ENCODE measurements at regions not wholly inside any gene's neighbourhood (a gene's known extent, or its start where the extent isn't known, plus 50 kb on each side); places are given as distances from the start of the nearest gene placed in this dataset.
A peak's percentile ranks its signal among the peaks of the same experiment; 100 is the strongest.
"Not testable (repeated sequence)": the region's sequence is repeated elsewhere in the genome, so short reads cannot be mapped to it uniquely, and the experiment has no call there.

DNA sequence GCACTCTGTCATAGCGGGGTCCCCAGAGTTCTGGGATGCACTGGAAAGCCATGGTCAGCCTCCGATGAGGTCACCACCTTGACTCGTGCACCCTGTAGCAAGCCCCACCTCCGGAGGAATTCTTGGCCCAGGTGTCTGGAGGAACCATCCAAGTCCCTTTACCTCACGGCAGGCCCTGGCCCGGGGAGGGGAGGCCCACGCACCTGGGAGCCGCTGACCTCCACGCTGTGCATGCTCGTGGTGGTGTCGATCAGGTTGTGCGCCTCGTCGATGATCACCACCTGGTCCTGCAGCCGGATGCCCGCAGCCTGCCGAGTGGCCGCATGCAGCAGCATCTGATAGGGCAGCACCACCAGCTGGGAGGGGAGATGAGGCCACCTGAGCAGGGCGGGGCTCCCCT is 177.3 kb downstream of the KLRB1 start:
- in situ Hi-C loops (cut with MboI; ENCODE audit: low sequenced_read_pairs, unreplicated experiment); DNase-seq (ENCODE audit: low spot score): not testable (repeated sequence)

DNA sequence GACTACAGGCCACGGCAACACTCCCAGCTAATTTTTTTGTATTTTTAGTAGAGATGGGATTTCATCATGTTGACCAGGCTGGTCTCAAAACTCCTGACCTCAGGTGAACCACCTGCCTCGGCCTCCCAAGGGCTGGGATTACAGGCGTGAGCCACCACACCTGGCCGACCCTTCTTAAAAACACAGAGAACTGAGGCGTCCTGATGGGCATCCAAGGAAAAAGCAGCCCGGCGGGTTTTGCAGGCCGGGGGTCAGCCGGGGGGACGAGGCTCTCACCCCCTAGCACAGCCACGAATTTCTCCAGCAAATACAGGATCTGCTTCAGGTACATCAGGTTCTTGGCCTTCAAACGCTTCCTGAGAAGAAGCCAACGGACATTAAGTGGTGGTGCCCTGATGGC is 178.9 kb downstream of the KLRB1 start:
- in situ Hi-C loops (cut with MboI; ENCODE audit: low sequenced_read_pairs, unreplicated experiment); DNase-seq (ENCODE audit: low spot score): not testable (repeated sequence)

DNA sequence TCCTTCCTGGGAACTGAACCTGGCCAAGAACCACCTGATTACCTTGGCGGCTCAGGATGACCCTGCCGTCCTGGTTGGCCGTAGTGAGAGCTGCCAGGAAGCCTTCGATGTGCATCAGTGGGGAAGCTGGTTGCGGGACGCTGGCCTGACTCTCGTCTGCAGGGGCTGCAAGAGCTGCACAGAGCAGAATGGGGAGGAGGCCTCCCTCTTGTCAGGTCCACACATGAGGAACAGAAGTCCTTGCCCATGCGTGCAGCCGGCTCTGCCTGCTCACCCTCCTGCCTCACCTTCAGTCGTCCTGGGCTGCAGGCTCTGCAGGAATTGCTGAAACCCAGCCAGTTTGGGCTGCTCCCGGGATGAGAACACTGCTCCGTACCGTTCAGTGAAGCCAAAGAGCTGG is 182.3 kb downstream of the KLRB1 start:
- DNase-seq (ENCODE audit: low spot score); in situ Hi-C loops (cut with MboI; ENCODE audit: low sequenced_read_pairs, unreplicated experiment): not testable (repeated sequence)

DNA sequence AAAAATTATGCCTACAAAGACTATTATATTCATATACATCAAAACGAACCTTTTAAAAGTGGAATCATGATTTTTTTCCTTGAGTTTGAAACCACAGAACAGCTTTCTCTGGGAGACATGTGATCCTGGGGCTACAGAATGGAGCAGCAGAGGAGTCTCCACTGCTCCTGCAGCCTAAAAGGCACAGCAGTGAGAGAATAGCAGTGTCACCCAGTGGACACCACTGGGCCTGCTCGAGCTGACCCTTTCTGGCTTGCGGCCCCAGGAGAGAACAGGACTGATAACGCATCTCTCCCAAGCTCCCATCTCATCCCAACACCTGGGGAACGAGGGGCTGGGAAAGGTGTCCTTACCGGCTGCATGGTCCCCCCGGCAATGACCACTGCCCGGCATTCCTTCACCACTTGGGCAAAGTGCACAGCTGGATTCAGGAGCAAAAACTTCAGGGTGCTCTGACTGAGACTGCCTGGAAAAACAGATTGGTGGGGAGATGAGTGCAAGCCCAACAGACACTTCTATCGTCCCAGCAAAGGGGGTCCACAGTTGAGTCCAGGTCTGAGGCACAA is 183.5 kb downstream of the KLRB1 start:
- in situ Hi-C loops (cut with MboI; ENCODE audit: low sequenced_read_pairs, unreplicated experiment); DNase-seq (ENCODE audit: low spot score): not testable (repeated sequence)

DNA sequence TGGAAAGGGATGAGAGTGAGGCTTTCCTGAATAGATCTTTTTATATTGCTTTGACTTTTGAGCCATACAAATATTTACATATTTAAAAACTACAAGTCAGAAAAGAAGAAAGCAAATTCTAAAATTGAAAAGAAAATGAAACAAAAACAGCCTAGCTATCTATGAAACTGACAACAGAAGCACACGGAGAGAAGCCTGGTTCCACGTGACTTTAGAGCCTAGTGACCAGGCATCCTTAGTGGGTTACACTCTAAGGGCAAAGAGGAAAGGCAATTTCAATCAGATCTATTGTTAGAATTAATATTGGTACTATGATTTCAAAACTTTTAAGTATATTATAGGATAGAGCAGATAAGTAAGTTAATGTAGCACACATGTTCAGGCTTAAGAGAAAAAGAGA is 185.0 kb downstream of the KLRB1 start:
- DNase-seq (ENCODE audit: low spot score); in situ Hi-C loops (cut with MboI; ENCODE audit: low sequenced_read_pairs, unreplicated experiment): not testable (repeated sequence)

DNA sequence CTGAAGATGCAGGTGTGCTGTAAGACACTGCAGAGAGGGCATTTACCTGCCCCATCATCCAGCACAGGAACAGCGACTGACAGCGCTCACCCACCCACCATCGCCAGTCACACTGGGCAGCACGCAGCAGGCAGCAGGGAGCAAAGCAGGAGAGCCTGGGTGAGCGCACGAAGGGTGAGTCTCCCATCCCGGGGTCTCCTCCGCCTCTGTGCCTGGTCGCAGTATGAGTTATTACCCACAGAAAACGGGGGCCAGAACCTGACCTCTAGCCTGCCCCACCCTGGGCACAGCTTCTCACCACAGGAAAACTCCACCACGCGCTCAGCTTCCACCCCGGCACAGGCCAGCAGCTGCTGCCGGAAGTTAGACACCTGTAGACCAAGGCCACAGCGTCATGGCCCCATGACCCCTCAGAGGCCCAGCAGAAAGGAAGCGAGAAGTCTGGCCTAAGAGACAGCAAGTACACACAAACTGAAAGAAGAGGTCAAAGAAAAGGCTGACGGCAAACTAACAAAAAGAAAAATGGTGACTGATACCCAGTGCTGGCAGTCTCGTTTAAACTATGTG is 186.1 kb downstream of the KLRB1 start:
- DNase-seq (ENCODE audit: low spot score); in situ Hi-C loops (cut with MboI; ENCODE audit: low sequenced_read_pairs, unreplicated experiment): not testable (repeated sequence)

DNA sequence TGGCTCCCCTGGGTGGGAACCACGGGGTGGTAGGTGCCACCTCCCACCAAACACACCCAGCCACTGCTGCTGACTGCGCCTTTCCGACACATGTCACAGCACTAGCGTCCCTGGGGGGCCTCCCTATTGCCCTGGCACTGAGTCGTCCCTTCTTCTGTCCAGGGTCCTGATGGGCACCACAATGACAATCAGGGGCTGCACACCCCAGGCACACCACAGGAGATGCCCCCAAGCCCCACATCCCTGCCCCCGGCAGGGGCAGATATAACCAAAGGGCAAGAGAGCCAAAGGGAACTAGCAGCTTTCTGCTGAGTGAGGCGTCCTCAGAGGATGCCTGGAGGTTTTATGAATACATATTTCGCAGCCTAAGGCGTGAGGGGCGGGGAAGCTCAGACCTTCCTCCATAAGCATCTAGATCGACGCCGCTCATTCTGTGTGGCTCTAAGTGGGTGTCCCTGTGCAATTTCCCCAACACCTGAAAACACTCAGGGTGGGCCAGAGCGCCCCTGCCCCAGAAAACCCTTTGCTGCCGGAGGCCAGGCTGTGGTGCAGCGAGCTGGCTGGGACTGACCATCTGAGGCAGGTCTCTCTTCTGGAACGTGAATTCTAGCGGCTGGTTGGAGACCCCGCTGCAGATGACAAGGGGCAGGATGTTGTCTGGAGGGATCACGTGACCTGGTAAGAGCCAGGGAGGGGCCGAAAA is 186.7 kb downstream of the KLRB1 start:
- DNase-seq (ENCODE audit: low spot score); in situ Hi-C loops (cut with MboI; ENCODE audit: low sequenced_read_pairs, unreplicated experiment): not testable (repeated sequence)

DNA sequence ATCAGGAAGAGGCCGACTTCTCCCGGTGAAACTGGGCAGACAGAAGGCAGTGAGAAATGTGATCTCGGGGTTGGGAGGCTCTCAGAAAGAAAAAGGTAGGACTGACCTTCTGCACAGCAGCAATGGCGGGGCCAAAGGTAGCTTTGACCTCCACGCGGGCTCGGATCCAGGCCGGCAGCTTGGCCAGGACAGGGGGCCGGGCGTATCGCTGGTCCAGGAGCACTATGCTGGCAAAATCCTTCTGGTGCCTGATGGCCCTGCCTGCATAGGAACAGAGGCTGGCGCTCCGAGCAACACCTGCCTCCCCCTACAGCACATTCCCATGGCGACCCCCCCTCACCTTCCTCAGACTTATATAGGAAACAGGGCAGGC is 189.1 kb downstream of the KLRB1 start:
- in situ Hi-C loops (cut with MboI; ENCODE audit: low sequenced_read_pairs, unreplicated experiment); DNase-seq (ENCODE audit: low spot score): not testable (repeated sequence)

DNA sequence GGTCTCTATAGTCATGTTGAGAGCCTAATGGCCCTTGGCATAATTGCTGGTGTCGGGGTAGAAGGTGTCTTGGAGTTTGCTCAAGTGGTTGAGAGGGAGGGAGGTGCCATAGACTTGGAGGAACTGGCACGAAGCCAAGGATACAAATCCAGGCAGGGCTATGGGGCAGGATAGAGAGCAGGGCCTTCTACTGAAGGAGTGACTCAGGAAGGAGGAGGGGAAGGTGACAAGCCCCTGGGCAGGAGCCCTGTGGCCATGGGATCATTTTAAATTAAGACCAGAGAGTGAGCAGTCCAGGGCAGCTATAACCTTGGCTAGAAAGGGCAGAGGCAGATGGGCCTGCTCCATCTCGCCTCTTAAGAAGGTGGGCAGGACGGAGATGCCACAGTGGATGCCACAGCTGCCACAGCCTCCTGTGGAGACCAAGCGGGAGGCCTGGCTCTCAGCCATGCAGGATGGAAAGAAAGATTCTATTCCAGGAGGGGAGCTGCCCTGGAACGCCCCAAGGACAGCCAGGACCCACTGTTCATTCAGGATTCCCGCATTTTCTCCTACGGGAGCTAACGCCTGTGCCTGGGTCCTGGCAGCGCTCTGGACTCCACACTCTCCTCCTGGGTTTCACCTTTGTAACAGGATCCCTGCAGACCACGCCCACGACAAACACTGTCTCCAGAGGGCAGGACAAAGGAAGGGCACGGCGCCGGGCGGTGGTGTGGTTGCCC is 189.6 kb downstream of the KLRB1 start:
- DNase-seq (ENCODE audit: low spot score); in situ Hi-C loops (cut with MboI; ENCODE audit: low sequenced_read_pairs, unreplicated experiment): not testable (repeated sequence)

DNA sequence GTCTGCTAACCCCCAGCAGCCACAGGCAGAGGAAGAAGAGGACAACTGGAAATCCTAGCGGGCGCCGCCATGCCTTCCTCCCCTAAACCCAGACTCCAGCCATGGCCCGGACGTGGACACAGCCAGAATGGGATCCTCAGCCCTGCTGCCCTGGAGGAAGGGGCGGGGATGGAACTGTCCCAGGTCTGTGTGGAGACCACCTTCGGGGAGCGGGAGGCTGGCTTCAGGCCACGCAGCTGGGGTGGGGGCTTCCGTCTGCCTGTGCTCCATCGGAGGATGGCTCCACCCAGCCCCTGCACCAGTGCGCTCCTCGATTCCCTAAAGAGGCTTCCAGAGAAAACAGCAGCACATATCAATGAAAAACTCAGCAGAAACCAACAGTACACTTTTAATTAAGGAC is 190.4 kb downstream of the KLRB1 start:
- in situ Hi-C loops (cut with MboI; ENCODE audit: low sequenced_read_pairs, unreplicated experiment), result not testable (repeated sequence)

DNA sequence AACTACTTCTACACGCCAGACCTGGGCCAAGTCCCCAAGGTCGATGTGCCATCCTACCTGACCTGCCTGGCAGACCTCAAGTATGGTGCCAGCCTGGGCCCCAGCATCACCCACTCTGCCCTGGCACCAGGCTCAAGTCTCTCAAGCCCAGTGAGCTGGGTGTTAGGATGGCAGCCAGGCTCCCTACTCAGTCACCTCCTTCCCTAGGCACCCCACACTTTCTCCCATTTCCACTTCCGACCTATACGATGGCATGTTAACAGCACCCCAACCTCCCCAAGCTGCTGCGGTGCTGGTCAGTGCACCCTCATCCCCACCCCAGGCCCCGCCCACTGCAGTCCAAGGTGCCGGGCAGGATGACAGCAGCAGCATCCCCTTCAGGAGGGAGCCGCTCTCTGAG is 191.4 kb downstream of the KLRB1 start:
- DNase-seq (ENCODE audit: low spot score); in situ Hi-C loops (cut with MboI; ENCODE audit: low sequenced_read_pairs, unreplicated experiment): not testable (repeated sequence)

More for the DNA sequence above, 190.4 kb downstream of the KLRB1 start:
- not testable (repeated sequence) for DNase-seq (ENCODE audit: low spot score)

DNA sequence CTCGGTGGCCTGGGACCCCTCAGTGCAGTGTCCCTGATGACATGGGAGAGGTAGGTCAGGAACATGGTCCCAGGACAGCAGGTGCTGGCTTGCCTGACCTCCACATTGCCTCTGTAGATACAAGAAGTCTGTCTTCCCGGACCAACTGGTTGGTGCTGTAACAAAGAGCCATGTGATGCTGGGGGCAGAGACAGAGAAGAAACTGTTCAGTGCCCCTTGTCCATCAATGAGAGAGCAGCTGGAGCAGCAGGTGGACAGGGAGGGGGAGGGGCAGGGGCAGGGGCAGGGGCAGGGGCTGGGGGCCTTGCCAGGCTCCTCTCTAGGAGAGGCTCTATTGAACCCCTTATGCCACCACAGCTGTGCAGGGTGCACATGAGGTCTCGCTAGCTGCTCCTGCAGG is 191.8 kb downstream of the KLRB1 start:
- in situ Hi-C loops (cut with MboI; ENCODE audit: low sequenced_read_pairs, unreplicated experiment); DNase-seq (ENCODE audit: low spot score): not testable (repeated sequence)

DNA sequence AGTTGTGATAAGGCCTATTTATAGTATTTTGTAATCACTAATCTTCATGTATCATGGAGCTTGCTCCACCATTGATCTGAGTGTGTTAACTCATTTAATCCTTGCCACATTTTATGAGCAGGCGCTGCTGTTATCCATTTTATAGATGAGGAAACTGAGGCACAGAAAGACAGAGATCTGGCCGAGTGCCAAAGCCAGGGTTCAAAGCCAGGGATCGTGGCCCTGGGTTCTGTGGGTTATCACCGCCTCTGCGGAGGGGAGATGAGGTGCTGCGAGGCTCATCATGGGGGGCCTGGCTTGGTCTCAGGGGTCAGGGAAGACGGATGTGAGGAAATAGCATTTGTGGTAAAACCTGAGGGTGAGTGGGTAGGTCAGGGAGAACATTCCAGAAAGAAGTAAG is 193.9 kb downstream of the KLRB1 start:
- in situ Hi-C loops (cut with MboI; ENCODE audit: low sequenced_read_pairs, unreplicated experiment); DNase-seq (ENCODE audit: low spot score): not testable (repeated sequence)

DNA sequence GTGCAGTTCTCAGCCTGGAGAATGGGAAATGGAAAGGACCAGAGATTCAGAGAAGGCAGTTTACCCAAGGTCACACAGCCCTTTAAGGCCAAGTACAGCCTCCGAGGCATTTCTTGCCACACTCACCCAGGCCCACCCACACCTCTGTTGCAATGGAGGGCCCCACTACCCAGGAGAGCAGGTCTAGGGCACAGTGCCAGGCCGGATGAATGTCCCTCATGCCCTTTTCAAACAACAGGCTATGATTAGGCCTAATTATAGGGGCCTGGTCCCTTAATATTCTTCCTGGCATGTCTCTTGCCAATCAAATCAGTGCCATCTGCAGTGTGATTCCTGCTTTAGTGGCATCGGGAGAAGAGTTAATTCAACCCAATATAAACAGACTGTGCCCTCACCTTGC is 195.3 kb downstream of the KLRB1 start:
- DNase-seq (ENCODE audit: low spot score); in situ Hi-C loops (cut with MboI; ENCODE audit: low sequenced_read_pairs, unreplicated experiment): not testable (repeated sequence)

DNA sequence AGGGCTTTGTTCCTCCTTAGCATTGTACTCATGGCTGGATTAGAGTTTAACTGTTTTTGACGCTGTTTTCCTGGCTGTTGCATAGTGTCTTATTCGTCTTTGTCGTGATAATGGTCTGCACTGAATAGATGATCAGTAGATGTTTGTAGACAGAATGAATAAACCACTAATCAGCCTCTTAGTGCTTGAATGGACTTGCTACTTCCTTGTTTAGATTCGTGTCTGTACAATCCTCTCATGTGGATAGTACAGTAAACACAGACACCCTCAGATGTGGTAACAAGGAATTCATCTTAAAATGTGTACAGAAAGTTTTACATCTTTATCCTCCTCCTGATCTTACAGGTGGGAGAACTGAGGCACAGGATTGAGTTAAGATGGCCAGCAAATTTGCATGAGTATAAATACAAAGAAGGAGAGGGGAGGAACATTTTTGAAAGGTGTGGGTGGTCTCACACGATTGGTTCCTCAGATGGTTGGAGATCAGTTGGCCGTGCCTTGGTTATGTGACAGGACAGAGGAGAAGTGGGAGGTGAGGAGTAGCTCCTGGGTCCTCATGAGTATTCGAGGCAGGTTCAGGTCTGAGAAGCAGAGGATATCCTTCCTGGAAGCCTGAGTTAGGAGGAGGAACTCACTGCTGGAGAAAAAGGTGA is 196.0 kb downstream of the KLRB1 start:
- in situ Hi-C loops (cut with MboI; ENCODE audit: low sequenced_read_pairs, unreplicated experiment), result not testable (repeated sequence)
- peak; percentile 65 for DNase-seq (ENCODE audit: low spot score)

DNA sequence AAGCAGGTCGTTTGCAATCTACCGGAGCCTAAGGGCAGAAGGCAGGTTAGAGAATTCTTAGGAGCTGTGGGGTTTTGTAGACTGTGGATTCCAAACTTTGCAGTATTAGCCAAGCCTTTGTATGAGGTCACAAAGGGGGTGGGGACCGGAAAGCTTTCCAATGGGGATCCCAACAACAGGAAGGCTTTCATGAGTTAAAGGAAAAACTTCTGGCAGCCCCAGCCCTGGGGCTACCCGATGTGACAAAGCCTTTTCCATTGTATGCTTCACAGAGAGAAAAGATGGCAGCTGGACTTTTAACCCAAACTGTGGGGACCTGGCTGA is 199.2 kb upstream of the PZP start:
- in situ Hi-C loops (cut with MboI; ENCODE audit: low sequenced_read_pairs, unreplicated experiment); DNase-seq (ENCODE audit: low spot score): not testable (repeated sequence)
